Fibroblast of peridontal ligament (primary cell): ENCODE measurements at regions not wholly inside any gene's neighbourhood (a gene's known extent, or its start where the extent isn't known, plus 50 kb on each side); places are given as distances from the start of the nearest gene placed in this dataset.

Experiments used
- DNase-seq: peaks from one replicate; pipeline ENCODE4 v3.0.0-alpha.2; 2010; ENCODE audit errors: extremely low read depth

DNA sequence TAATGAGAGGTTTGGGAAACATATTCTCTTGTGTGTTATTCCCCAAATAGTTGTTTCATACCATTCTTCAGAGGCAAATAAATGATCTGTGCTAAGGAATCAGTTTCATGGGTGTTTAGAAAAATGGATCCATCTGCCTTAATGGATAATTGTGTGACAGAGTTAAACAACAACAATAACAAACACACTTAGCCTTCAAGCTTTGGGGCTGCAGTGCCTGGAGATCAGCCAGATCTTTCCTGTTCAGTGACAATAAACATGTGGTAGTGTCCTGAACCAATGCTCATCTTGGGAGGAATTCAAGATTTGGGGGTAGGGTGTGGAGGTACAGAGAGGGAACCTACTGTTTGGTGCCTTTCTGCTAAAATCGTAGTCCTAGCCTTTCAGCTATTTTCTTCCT is 93.7 kb upstream of the PRICKLE1 start:
- DNase-seq, result no peak

GRCh38 chr12:42679466-42679865 is 89.9 kb upstream of the PRICKLE1 start:
- DNase-seq, result no peak

- no peak for DNase-seq
Measured at GRCh38 chr12:42677461-42677860, 87.9 kb upstream of the PRICKLE1 start.

DNA sequence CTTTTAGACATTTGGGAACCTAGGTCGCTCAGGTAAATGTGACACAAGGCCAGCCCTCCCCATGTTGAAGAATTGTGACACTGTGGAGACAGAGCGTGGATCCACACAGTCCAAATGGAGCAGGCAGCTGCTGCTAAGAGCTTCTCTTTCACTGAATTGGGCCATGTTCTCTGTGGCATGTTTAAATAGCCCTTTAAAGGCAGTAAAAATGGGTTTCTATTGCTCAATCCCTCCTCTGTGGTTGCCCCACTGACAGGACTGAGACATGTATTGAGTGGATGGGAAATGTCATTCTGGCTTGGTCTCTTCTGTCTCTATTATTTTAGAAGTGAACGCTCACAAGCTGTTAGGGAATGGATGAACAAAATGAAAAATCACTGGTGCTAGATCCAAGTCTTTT is 84.0 kb upstream of the PRICKLE1 start:
- DNase-seq, result no peak

DNA sequence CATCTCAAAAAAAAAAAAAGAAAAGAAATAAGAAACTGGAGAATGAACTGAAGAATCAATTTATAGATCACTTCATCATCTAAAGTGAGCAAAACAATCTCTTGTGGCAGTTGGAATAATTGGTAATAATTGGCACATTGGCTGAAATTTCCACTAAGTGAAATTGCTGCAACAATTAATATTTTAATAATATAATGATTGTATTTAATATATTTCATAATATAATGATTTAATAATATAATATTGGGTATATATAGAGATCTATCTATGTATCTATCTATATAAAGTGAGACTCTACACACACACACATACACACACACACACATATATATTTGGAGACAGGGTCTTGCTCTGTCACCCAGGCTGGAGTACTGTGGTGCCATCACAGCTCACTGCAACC is 81.2 kb upstream of the PRICKLE1 start:
- no peak for DNase-seq

GRCh38 chr12:42669553-42669952 is 80.0 kb upstream of the PRICKLE1 start:
- DNase-seq, result no peak

DNA sequence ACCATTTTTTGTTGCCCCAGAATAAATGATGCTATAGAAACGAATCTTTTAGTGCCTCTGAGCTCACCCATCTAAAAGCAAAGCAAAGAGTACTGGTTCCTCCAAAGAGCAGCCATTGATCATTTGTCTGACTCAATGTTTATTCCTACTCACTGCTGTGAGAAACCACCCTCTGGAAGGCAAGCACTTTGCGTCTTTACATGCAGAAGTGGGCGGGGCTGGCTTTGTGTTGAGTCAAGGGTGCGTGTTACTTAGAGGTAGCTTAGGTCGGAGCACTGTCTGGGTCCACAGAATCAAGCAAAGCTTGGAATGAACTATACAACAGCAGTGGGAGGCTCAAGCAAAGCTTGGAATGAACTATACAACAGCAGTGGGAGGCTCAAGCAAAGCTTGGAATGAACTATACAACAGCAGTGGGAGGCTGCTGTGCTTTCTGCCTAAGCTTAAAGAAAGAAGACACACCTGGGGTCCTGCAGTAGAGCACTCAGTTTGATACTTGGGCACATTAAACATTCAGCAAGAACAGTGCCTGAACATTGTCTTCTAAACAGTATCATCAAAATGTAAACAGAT is 77.2 kb upstream of the PRICKLE1 start:
- DNase-seq, result no peak

DNA sequence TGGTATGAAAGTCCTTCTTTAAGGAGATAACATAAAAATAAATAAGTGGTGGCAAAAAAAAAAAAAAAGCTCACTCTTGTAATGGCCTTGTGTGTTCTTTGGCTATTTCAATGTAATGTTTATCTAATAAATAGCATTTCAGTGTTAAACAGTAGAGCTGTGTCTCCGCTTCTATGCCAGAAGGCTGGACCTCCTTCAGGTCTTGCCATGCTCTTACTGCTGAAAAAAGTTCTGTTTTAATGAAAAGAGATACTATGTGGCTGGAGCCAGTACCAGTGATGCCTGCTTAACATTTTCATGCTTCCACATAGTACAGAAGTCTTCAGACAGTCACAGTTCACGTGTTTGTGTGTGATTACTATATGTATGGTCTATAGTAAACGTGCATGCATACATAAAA is 74.1 kb upstream of the PRICKLE1 start:
- no peak for DNase-seq

DNA sequence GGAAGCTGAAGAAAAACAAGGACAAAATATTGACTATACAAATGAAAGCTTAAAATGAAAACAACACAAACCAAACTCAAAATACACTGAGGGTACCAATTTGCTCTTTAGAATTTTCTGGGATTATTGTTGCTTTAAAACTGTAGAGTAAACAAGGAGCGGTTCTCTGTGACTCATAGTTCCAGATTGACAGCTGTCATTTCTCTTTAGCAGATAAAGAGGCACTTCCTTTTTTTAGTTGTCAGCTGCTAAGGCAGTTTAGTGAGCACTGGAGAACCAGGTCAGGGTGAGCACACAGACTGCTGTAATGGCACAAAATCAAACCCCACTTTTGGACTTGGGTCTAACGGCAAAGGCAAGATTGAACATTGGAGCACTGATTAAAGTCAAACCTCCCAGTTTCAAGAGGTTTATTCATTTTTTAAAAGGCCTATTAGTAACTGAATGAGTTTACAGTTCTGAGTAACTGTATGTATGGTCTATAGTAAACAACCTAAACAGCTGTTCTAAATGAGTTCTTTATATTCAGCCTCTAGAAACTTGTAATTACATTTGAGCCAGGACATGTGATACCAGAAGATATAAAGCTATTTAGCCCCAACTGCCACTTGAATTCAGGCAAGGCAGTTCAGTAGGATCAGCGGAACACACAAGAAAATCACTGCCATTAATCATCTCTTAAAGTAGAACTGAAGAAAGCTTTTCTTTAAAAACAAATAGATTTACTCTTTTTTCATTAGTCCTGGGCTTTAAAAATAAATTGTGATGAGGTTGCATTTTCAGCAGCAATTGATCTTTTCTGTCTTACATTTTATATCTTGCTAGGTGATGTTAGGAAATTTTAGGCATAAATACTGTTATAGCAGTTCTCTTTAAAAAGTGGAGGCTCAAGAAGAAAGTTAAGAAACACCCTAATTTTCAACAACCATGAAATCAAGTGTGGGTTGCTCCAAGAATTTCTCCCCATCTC is 71.7 kb upstream of the PRICKLE1 start:
- no peak for DNase-seq

- no peak for DNase-seq
Measured at GRCh38 chr12:42660117-42660516, 70.6 kb upstream of the PRICKLE1 start.

DNA sequence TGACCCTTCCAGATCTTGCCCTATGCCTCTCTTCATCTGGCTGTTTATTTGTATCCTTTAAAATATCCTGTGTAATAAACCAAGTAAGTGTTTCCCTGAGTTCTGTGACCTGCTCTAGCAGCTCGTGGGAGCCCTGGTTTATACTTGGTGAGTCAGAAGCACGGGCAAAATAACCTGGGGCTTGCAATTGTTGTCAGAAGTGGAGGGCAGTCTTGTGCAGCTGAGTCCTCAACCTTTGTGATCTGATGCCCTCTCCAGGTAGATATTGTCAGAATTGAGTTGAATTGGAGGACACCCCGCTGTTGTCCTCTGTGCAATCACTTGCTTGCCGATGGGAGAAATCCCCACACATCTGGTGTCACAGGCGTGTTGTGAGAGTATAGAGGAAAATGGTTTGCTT is 62.5 kb upstream of the PRICKLE1 start:
- no peak for DNase-seq

DNA sequence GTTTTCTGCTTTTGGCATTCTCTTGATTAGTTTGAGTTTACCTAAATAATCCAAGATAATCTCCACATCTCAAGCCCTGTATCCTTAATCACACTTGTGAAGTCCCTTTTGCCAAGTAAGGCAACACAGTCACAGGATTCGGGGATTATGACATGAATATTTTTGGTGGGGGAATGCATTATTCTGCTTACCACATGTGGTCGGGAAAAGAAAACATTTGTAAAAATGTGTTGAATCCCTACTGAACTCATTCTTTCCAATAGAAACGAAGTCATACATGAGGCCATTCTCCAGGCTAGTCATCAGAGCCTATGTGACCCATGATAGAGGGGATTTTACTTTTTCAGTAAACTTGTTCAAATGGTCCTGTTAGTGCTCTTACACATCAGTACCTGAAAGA is 58.5 kb upstream of the PRICKLE1 start:
- DNase-seq, result no peak

- DNase-seq, result no peak
Measured at GRCh38 chr12:42643881-42644579, 54.5 kb upstream of the PRICKLE1 start.

GRCh38 chr12:42641221-42641885 is 51.8 kb upstream of the PRICKLE1 start:
- no peak for DNase-seq

DNA sequence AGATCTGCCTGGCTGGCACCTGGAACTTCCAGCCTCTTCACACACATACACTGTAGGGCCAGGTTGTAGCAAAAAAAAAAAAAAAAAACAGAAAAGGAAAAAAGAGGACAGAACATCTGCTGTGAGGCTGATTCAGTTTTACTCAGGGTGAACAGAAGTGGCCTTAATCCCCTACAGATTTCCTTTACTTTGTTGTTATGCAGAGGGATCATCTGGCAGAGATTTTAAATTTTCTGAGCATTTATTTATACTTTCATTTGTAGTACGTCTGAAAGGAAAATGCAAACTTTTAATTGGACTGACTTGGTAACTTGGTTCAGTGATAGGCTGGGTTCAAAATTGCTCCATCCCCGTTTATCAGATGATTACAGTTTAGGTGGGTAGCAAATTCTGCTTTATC is 50.8 kb upstream of the PRICKLE1 start:
- no peak for DNase-seq

- DNase-seq, result no peak
Measured at GRCh38 chr12:42639556-42639955, 50.0 kb upstream of the PRICKLE1 start.
